ENCODE measurements at regions not wholly inside any gene's neighbourhood (a gene's known extent, or its start where the extent isn't known, plus 50 kb on each side); places are given as distances from the start of the nearest gene placed in this dataset.

DNA sequence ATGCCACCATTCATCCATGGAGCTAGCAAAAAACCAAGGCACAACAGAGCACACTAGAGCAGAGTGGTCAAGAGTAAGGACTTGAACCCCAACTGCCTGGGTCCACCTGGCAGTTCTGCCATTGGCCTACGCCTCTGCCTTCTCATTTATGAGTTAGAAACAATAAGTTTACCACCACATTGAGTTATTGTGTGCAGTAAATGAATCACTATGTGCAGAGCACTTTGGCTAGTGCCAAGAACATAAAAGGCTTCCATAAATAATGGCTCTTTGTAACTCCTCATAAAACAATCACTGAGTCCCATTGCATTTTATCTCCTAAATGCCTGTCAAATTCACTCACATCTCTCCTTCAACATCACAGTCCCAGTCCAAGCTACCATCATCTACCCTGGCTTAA lies 86.3 kb downstream of the OTX2 start:
- TF ChIP-seq ZBTB7A (IDR thresholded peaks at IDR 0.05; ENCODE audit: low read depth) (no peak), EP300 (IDR thresholded peaks at IDR 0.05; ENCODE audit: borderline replicate concordance) (no peak), REST (IDR thresholded peaks at IDR 0.05; ENCODE audit: low read depth) (no peak), CEBPB (IDR thresholded peaks at IDR 0.05) (no peak), TEAD4 (IDR thresholded peaks at IDR 0.05) (no peak), TCF12 (IDR thresholded peaks at IDR 0.05; ENCODE audit: low read depth) (no peak), EGR1 (IDR thresholded peaks at IDR 0.05) (no peak), YY1 (IDR thresholded peaks at IDR 0.05; ENCODE audit: low read depth) (no peak), RAD21 (IDR thresholded peaks at IDR 0.05; ENCODE audit: low read depth) (no peak), FOXM1 (IDR thresholded peaks at IDR 0.05; ENCODE audit: borderline replicate concordance, low read depth) (no peak)
- TF ChIP-seq, protein P1, sequence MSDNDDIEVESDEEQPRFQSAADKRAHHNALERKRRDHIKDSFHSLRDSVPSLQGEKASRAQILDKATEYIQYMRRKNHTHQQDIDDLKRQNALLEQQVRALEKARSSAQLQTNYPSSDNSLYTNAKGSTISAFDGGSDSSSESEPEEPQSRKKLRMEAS (IDR thresholded peaks at IDR 0.05): no peak
- TF ChIP-seq, protein P2, sequence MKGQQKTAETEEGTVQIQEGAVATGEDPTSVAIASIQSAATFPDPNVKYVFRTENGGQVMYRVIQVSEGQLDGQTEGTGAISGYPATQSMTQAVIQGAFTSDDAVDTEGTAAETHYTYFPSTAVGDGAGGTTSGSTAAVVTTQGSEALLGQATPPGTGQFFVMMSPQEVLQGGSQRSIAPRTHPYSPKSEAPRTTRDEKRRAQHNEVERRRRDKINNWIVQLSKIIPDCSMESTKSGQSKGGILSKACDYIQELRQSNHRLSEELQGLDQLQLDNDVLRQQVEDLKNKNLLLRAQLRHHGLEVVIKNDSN (IDR thresholded peaks at IDR 0.05): no peak

- TF ChIP-seq REST (IDR thresholded peaks at IDR 0.05; ENCODE audit: low read depth): peak; percentile 70
- TF ChIP-seq, protein P2 (IDR thresholded peaks at IDR 0.05): no peak
- no peak for TF ChIP-seq CREB1 (IDR thresholded peaks at IDR 0.05; ENCODE audit: low read depth)
Observed at GRCh38 chr14:56723418-56723817, 86.9 kb downstream of the OTX2 start.

GRCh38 chr14:56720703-56721460 lies 89.4 kb downstream of the OTX2 start:
- TF ChIP-seq CEBPB (IDR thresholded peaks at IDR 0.05): no peak
- no peak for TF ChIP-seq CREB1 (IDR thresholded peaks at IDR 0.05; ENCODE audit: low read depth)
- TF ChIP-seq, protein P1 (IDR thresholded peaks at IDR 0.05): no peak
- TF ChIP-seq NFIC (IDR thresholded peaks at IDR 0.05): no peak
- TF ChIP-seq FOXM1 (IDR thresholded peaks at IDR 0.05; ENCODE audit: borderline replicate concordance, low read depth): no peak
- TF ChIP-seq EP300 (IDR thresholded peaks at IDR 0.05; ENCODE audit: borderline replicate concordance): no peak
- no peak for TF ChIP-seq TEAD4 (IDR thresholded peaks at IDR 0.05)

- TF ChIP-seq EP300 (IDR thresholded peaks at IDR 0.05; ENCODE audit: borderline replicate concordance): no peak
- no peak for TF ChIP-seq EGR1 (IDR thresholded peaks at IDR 0.05)
- TF ChIP-seq CREB1 (IDR thresholded peaks at IDR 0.05; ENCODE audit: low read depth): no peak
- no peak for TF ChIP-seq YY1 (IDR thresholded peaks at IDR 0.05; ENCODE audit: low read depth)
- no peak for TF ChIP-seq CEBPB (IDR thresholded peaks at IDR 0.05)
- TF ChIP-seq REST (IDR thresholded peaks at IDR 0.05; ENCODE audit: low read depth): no peak
- TF ChIP-seq, protein P1 (IDR thresholded peaks at IDR 0.05): no peak
- TF ChIP-seq TEAD4 (IDR thresholded peaks at IDR 0.05): no peak
- no peak for TF ChIP-seq ZBTB7A (IDR thresholded peaks at IDR 0.05; ENCODE audit: low read depth)
- TF ChIP-seq NFIC (IDR thresholded peaks at IDR 0.05): no peak
- no peak for TF ChIP-seq FOXM1 (IDR thresholded peaks at IDR 0.05; ENCODE audit: borderline replicate concordance, low read depth)
- no peak for TF ChIP-seq TAF1 (IDR thresholded peaks at IDR 0.05; ENCODE audit: low read depth)
- TF ChIP-seq RAD21 (IDR thresholded peaks at IDR 0.05; ENCODE audit: low read depth): no peak
- TF ChIP-seq TCF12 (IDR thresholded peaks at IDR 0.05; ENCODE audit: low read depth): no peak
Observed at GRCh38 chr14:56718312-56718711, 92.0 kb downstream of the OTX2 start.
